AG10803 (cell line): ENCODE measurements at regions not wholly inside any gene's neighbourhood (a gene's known extent, or its start where the extent isn't known, plus 50 kb on each side); places are given as distances from the start of the nearest gene placed in this dataset.

ENCODE experiments used
- DNase-seq: peaks from one replicate; pipeline ENCODE4 v3.0.0; 2010; ENCODE audit warnings: low read depth
- H3K4me3 ChIP-seq: 2 replicates; pipeline ENCODE4 v1.5.1; 2011; ENCODE audit warnings: mild to moderate bottlenecking, low read length, control low read depth
- CTCF ChIP-seq: conservative IDR thresholded peaks from 2 replicates; pipeline ENCODE4 v1.5.1; 2011; ENCODE audit warnings: mild to moderate bottlenecking, low read length, control low read depth, inconsistent platforms

- no peak for TF ChIP-seq CTCF
- H3K4me3 ChIP-seq, result no peak overlapping the region
- DNase-seq, result peak; percentile 74
These were observed 98.0 kb upstream of the CITED2 start for GRCh38 chr6:139472351-139473015.

- no peak for TF ChIP-seq CTCF
- H3K4me3 ChIP-seq, result no peak overlapping the region
- DNase-seq, result no peak
These were observed 96.5 kb upstream of the CITED2 start for GRCh38 chr6:139470997-139471396.

- TF ChIP-seq CTCF, result no peak
- no peak overlapping the region for H3K4me3 ChIP-seq
- DNase-seq, result no peak
These were observed 93.9 kb upstream of the CITED2 start for GRCh38 chr6:139468178-139468819.

GRCh38 chr6:139457476-139457875 is 83.0 kb upstream of the CITED2 start:
- TF ChIP-seq CTCF, result no peak
- peak; percentile 81 for DNase-seq
- no peak overlapping the region for H3K4me3 ChIP-seq

GRCh38 chr6:139452148-139452876 is 77.9 kb upstream of the CITED2 start:
- no peak for TF ChIP-seq CTCF
- DNase-seq, result peak; percentile 62
- no peak overlapping the region for H3K4me3 ChIP-seq

- no peak overlapping the region for H3K4me3 ChIP-seq
- no peak for TF ChIP-seq CTCF
- DNase-seq, result peak; percentile 36
These were observed 75.2 kb upstream of the CITED2 start for GRCh38 chr6:139449611-139450000.
